GM21825 (cell line): ENCODE measurements at regions not wholly inside any gene's neighbourhood (a gene's known extent, or its start where the extent isn't known, plus 50 kb on each side); places are given as distances from the start of the nearest gene placed in this dataset.
"Not testable (repeated sequence)": the region's sequence is repeated elsewhere in the genome, so short reads cannot be mapped to it uniquely, and the experiment has no call there.

Source experiments
- ATAC-seq: cut with Tn5 transposase; IDR thresholded peaks from one replicate; pipeline ENCODE4 v1.9.1; 2021; ENCODE audit warnings: mild to moderate bottlenecking, moderate library complexity; ENCODE audit not compliant: unreplicated experiment

DNA sequence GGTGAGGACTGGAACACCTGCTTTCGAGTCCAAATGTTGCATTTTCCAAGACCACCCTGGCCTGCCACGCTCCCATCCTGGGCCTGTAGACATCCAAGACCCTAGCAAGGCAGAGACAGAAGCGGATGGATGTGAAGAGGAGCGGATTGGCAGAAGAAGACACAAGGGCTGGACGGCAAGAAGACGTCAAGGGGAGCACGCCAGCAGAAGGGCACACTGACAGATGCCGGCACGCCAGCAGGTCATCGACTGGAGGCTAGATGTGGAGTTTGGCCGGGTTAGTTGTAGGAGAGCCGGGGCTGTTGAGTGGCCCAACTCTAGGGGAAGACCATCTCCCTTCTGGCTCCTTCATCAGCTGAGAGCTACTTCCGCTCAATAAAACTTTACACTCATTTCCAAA, 251.6 kb downstream of the ZWINT start:
- ATAC-seq = no peak

DNA sequence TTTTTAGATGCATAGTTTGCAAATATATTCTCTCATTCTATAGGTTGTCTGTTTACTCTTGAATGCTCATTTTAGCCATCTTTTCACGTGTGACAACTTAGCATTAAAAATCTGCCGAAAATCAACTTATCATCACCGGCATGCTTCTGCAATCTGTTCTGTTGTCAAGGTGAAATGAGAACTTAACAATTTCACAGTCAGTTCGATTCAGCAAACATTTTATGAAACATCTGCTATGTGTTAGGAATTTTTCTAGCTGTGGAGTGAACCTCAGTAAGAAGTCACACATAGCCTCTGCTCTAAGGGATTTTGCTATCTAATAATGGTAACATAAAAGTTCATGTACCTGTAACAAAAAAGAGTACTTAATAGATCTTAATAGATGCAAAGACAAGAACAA, 256.1 kb downstream of the ZWINT start:
- ATAC-seq = no peak

DNA sequence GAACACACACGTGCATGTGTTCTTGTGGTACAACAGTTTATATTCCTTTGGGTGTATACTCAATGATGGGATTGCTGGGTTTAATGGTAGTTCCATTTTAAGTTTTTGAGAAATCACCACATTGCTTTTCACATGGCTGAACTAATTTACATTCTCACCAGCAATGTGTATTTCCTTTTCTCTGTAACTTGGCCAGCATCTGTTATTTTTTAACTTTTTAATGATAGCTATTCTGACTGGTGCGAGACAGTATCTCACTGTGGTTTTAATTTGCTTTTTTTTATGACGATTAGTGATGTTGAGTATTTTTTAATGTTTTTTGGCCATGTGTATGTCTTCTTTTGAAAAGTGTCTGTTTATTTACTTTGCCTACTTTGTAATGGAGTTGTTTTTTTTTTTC, 256.6 kb downstream of the ZWINT start:
- no peak for ATAC-seq

DNA sequence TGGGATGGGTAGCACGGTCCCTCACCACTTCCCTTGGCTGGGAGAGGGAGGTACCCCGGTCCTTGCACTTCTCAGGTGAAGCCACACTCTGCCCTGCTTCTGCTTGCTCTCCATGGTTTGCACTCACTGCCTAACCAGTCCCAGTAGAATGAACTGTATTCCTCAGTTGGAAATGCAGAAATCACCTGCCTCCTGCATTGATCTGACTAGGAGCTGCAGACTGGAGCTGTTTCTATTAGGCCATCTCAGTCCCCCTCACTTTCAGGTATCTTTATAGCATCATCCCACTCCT, 264.9 kb downstream of the ZWINT start:
- no peak for ATAC-seq

DNA sequence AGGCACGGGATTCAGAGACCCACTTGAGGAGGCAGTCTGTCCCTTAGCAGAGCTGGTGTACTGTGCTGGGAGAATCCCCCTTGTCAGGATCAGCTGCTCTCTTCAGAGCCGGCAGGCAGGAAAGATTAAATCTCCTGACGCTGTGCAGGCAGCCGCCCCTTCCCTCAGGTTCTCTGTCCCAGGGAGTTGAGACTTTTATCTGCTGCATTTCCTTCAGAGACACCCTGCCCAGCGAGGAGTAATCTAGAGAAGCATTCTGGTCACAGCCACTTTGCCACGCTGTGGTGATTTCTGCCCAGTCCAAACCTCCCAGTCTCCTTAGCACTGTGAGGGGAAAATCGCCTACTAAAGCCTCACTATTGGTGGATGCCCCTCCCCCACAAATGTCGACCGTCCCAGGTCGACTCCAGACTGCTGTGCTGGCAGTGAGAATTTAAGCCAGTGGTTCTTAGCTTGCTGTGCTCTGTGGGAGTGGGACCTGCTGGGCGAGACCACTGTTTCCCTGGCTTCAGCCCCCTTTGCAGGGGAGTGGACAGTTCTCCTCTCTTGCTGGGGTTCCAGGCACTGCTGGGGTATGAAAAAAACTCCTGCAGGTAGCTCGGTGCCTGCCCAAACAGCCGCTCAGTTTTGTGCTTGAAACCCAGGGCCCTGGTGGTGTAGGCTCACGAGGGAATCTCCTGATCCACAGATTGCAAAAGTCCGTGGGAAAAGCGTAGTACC, 265.4 kb downstream of the ZWINT start:
- no peak for ATAC-seq

DNA sequence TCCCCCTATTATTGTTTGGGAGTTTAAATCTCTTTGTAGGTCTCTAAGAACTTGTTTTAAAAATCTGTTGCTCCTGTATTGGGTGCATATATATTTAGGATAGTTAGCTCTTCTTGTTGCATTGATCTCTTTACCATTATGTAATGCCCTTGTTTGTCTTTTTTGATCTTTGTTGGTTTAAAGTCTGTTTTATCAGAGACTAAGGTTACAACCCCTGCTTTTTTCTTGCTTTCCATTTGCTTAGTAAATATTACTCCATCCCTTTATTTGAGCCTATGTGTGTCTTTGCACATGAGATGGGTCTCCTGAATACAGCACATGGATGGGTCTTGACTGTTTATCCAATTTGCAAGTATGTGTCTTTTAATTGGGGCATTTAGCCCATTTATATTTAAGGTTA, 267.4 kb downstream of the ZWINT start:
- not testable (repeated sequence) for ATAC-seq

DNA sequence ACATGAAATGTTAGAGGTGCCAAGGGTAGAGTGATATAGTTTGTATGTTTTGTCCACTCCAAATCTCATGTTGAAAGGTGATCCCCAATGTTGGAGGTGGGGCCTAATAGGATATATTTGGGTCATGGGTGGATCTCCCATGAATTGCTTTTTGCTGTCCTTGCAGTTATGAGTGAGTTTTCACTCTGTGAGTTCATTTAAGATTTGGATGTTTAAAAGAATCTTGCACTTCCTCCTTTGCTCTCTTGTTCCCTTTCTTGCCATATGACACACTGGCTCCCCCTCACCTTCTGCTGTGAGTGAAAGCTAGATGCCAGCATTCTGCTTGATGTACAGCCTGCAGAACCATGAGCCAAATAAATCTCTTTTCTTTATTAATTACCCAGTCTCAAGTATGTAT, 269.2 kb downstream of the ZWINT start:
- ATAC-seq = no peak

DNA sequence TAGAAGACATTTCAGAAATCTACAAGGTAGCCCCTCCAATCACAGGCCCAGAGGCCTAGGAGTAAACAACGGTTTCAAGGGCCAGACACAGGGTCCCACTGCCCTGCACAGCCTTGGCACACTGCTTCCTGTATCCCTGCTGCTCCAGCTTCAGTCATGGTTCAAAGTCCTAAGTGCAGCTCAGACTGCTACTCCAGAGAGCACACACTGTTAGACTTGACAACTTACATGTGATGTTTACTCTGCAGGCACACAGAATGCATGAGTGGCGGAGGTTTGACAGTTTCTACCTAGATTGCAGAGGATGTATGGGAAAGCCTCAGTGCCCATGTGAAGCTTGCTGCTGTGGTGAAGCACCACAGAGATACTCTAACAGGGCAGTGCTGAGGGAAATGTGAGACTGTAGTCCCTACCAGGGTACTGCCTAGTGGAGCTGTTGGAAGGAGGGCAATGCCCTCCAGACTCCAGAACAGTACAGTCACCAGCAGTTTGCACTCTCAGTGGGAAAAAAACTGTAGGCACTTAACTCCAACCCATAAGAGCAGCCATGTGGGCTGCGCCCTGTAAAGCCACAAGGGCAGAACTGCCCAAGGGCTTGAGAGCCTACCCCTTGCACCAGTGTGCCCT, 270.0 kb downstream of the ZWINT start:
- ATAC-seq = no peak

DNA sequence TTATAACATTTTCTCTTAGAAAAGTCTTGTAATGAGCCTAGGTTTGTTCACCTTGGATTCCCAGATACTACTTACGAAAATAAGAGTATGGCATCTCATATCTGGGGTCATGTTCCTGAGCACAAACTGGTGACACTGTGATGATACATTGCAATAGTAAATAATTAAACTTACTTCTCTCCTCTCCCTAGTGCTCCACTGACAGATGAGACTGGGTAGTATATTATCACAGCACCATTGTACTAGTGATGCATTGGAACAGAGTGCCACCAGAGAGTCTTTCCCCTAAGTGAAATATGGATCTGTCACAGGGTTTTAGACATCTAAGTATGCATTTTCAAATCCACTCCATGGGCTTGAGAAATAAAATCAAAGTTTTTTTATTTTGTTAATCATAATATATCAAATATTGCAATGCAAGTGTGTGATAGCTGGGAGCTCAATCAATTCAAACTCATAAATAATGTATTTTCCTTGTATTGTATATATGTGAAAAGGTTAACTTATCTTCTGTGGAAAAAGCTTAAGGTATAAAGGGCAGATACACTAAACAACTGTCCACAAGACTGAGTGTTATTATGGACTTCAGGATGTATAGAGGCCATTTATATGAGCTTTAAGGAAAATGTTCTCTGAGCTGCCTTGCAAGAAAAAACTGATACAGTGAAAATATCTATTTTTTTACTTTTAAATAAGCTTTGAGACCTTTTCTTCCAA, 275.5 kb downstream of the ZWINT start:
- ATAC-seq = no peak

DNA sequence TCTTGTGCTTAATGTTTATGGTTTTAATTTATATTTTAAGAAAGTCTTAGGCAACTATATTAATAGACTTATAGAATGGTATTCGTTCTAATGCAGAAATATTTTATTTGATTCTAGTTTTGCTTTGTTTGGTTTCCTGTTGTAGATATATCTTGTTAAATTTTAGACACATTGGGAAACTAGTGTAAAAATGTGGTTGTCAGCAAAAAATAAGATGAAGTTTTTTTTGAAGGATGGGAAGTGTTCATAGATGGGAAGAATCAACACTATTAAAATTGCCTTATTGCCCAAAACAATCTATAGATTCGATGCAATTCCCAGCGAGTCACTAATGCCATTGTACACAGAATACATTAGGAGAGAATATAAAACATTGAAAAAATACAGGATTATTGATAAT, 278.9 kb downstream of the ZWINT start:
- no peak for ATAC-seq

DNA sequence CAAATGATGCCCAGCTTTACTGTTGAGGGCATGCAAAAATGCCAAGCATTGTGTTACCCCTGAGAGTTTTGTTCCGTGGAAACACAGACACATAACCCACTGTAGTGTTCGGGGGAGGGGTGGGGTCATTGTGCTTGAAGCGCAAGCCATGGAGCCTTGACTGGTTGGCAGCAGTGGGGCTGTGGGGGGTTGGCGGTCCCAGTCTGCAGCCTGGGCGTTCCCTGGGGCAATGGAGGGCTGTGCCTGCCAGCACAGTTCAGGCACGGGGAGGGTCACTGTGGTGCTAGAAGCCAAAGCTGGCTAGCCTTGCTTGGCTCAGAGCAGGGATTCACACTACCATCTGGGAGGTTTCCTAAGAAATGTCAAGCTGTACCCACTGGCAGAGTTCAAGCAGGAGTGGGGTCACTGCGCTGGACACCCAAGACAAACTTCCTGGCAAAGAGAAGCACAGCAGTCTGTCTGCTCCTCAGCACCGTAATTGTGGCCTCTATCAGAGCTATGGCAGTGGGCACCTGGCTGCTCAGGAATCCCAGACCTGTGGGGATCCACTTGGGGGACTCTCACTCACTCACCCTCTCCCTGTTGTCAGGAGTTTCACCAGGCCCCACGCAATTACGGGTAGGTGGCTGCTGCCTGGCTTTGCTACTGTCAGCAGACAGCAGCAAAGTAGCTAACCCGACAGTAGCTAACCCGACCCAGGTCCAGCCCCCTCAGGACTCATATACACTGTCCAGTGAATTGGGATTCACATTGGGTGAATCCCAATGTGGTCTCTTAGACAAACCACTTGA, 292.4 kb downstream of the ZWINT start:
- no peak for ATAC-seq

DNA sequence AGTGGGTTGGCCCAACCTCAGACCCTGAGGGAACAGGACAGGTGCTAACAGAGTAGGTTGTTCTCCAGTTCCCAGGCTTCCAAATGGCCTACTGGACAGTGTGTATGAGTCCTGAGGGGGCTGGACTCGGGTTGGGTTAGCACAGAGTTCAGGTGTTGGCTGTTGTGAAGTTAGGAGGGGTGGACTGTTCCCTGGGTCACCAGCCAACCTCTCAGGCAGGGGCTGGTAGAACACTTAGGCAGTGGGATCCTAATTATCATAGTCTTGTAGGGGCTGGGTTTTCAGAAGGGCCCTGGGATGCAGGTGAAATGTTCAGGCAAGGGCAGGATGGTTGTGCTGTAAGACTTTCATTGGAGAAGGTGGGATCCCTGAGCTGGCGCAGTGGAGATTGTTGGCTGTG, 293.0 kb downstream of the ZWINT start:
- no peak for ATAC-seq

DNA sequence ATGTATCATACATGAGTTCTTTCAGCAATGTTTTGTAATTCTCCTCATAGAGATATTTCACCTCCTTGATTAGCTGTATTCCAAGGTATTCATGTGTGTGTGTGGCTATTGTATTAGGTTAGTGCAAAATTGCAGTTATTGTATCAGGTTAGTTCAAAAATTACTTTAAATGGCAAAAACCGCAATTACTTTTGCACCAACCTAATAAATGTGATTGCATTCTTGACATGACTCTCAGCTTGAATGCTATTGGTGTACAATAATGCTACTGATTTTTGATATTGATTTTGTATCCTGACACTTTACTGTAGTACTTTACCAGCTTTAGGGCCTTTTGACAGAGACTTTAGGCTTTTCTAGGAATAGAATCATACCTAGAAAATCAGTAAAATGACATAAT, 297.4 kb downstream of the ZWINT start:
- ATAC-seq = no peak

DNA sequence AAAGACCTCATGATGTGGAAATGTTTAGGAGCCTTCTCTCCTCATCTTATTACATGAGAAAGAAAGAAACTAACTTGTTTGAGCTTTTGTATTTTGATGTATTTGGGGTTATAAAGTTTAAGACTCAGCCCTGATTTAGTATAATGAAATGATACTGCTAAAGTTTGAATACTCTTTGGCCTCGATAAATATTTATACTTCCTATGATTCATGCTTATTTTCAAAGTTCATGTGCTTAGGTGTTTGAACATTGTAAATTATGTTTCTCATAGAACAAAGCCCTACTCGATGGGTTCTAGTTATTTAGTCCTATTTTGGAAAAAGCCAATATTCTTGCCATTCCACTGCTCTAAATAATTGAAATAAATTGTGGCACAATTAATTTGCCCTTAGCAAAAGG, 303.2 kb downstream of the ZWINT start:
- ATAC-seq = no peak

DNA sequence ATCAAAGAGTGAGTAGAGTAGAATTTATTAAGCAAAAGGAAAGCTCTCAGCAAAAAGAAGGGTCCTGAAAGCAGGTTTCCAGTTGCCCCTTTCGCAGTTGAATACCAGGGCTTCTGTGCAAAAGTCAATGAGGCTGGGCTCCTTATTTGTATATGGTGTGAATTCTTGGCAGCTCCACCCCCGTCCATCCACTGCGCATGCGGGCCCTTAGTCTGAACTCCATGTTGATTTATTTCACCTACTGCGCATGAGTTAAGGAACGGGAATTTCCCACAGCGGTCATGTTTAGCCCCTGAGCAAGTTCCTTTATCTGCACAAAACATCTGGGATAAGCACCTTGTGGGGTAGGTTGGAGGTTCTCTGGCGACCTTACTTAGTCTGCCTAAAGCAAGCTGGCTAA, 325.6 kb downstream of the ZWINT start:
- no peak for ATAC-seq

DNA sequence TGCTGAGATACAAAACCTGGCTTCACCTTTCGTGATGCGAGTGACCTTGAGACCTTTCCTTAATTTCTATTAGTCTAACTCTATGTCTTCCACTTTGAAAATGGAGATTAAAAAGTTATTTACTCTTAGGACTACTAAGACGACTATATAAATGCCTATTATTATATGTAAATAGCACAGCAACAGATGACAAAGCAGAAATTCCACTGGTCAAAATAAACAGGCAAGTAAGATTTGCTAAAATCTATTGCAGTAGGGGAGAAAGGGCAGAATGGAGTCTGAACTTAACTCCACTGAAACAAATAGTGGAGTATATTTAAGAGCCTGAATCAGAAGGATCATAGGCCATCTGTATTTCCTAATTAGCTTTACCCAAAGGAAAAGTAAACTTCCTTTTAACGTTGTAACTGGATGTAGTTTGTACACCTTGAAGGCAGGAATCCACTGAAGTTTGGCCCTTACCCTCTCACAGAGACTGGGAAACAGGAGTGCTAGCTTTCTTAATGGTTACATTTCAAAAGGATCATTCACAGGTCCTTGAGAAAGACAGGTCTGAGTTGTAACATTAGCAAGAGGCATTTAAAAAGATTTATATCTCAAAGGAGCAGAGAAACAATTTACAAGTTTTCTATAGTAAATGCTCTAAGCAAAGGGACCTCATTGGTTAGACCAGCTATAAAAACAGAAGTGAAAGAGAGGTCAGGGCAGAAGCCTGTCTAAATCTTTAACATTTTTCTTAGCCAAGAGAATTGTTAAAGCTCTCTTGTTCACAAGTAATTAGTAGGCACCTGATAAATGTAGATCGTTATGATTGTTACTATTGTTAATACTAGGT, 332.5 kb downstream of the ZWINT start:
- ATAC-seq = no peak

DNA sequence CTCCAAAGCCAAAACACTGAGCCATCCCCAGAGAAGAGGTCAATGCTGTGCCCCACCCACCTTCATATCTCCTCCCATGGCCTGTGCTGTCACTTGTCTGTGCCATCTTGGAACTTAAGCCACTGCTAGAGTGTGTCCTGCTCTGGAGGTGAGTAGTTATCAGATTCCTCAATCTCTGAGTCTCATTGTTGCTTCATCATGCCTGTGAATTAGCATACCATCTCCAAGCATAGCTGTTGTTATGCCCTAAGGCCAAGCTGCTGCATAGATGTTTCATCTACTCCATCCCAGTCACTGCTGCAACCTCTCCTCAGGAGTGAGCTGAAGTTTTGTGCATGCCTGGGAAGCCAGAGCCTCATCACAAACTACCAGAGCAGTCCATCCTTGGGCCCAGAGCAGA, 349.0 kb downstream of the ZWINT start:
- ATAC-seq = no peak

DNA sequence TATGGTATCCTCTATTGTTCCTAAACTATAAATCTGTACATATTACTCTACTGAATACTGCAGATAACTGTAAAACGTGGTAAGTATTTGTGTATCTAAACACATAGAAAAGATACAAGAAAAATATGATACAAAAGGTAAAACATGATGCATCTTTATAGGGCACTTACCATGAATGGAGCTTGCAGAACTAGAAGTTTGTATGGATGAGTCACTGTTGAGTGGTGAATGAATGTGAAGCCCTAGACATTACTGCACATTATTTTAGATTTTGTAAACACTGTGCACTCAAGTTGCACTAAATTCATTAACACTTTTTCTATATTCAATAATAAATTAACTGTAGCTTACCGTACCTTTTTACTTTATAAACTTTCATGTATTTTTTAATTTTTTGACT, 357.5 kb downstream of the ZWINT start:
- no peak for ATAC-seq

DNA sequence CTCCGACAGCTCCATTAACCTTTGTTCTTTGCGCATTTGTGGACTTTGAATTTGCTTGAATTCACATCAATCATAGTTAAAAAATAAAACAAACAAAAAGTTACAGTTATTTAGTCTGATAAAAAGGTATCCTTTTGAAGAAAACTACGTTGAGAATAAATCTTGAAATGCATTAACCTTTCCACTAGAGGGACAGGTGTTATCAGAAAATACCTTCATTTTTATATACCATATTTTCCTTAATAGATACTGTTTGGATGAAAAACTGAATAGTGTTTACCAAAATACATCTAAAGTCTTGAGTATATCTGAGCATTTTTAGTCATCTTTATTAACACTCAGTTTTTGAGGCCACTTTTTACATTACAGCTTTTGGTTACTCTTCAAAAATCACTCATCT, 371.9 kb downstream of the ZWINT start:
- no peak for ATAC-seq

DNA sequence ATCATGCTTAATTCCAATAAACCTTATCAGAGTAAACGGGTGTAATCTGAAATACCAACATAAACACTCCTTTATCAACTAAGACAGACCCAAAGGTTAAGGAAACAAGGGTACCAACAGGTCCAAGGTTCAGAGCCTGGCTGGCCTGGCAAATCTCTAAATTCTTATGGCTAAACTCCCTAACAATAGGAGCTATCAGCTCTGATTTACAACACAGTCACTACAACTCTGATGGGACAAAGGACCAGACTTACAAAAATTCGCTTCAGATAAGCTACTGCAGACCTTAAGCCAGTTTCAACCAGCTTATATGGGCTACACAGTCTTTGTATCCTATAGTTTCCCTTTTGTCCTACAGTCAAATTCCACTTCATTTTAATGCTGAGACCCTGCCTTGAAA, 381.9 kb downstream of the ZWINT start:
- ATAC-seq = no peak

DNA sequence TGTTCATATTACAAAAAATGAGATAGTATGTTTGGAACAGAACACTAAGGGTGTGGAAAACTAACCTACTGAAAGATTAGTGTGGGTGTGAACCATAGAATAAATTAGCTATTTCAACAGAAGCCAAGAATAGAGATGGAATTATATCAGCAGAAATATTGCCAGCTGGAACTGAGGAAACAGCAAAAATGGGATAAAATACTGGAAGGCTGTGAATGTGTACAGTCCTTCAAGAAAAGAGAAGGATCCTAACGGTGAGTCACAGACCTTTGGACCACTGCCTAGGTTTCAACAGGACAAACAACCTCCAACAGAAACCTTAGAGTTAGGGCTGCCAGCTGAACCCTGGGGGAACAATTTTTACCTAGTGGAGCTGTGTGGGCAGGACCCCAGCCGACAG, 395.0 kb downstream of the ZWINT start:
- no peak for ATAC-seq
